ENCODE measurements at regions not wholly inside any gene's neighbourhood (a gene's known extent, or its start where the extent isn't known, plus 50 kb on each side); places are given as distances from the start of the nearest gene placed in this dataset.

DNA sequence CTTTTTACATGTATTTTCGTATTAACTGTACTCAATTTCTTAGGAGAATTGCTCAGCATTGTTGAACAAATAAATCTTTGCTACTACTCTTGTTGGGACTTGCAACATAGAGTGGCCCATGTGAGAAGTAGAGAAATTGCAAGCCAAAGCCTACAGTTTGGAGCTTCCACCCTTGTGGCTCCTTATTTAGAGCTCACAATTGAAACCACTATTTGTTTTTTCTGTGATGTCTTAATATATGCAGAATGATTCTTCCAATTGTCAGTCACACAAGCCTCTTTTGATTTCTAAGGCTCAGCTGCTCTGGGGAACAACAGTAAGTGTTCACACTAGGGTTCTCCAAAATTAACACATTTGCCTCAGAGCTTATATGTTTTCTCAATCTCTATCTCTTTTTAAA lies 60.2 kb upstream of the GALNT13 start:
- no peak for DNase-seq (ENCODE audit: low read depth)

- no peak for DNase-seq (ENCODE audit: low read depth)
Measured at GRCh38 chr2:153812632-153813031, 59.1 kb upstream of the GALNT13 start.

- no peak for DNase-seq (ENCODE audit: low read depth)
Measured at GRCh38 chr2:153818242-153818641, 53.5 kb upstream of the GALNT13 start.

DNA sequence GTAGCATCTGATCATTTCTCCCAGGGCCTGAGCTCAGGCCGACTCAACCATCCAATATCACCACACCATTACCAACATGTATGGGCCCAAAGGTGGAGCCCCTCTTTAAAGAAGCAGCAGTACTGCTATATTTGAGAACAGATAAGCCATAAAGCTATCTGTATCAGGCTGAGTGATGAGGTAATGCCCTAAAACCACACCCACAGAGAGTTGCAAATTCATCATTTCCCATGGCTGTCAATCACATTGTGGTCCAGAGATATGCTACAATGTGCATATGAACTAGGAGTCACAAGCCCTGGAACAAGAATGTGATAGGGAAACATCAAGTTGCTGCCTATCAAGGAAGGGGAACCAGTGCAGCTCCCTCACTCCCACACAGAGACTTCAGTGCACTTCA lies 52.6 kb upstream of the GALNT13 start:
- DNase-seq (ENCODE audit: low read depth) = no peak

DNA sequence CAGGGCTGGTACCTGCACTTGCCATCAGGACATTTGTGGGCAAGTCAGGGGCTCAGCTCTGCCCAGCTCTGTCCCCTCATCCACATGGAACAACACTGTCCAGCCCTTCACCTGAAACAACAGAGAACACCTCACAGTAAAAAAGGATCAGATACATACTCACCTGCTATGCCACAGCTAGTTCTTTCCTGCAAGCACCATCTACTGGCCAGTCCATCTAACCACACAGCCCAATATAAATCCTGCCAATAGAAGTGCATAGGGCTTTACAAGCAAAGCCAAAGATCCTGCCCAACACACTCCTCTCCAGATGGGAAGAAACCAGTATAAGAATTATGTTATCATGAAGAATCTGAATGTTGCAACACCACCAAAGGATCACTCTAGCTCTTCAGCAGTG lies 52.2 kb upstream of the GALNT13 start:
- no peak for DNase-seq (ENCODE audit: low read depth)

Data from M059J (cell line).